Calu3 (cell line): ENCODE measurements at regions not wholly inside any gene's neighbourhood (a gene's known extent, or its start where the extent isn't known, plus 50 kb on each side); places are given as distances from the start of the nearest gene placed in this dataset.

Experiments
- BruUV-seq: library from RNA; stranded (reverse); fragments of 400-500 nt; replicated peaks from 2 replicates; lab custom pipeline; 2021; lab: Mats Ljungman, UMichigan
- CTCF ChIA-PET: fragments of 300-600 bp; sonication (Branson Sonifier 250); formaldehyde crosslinking; loops from one replicate; lab custom pipeline; 2022; ENCODE audit warnings: antibody characterized with exemption; lab: Charles Lee
- DNase-seq: peaks from one replicate; pipeline ENCODE4 v3.0.0; 2022
- H3K27ac Mint-ChIP-seq: one replicate; pipeline ENCODE4 v1.8.0; 2022; ENCODE audit warnings: mixed read lengths; ENCODE audit not compliant: unreplicated experiment
- H3K27me3 Mint-ChIP-seq: one replicate; pipeline ENCODE4 v1.8.0; 2022; ENCODE audit warnings: mixed read lengths; ENCODE audit not compliant: unreplicated experiment
- H3K36me3 Mint-ChIP-seq: one replicate; pipeline ENCODE4 v1.8.0; 2022; ENCODE audit warnings: mild to moderate bottlenecking, moderate library complexity, mixed read lengths; ENCODE audit not compliant: insufficient read depth, unreplicated experiment
- H3K4me1 Mint-ChIP-seq: one replicate; pipeline ENCODE4 v1.8.0; 2022; ENCODE audit warnings: mild to moderate bottlenecking, low read depth, mixed read lengths; ENCODE audit not compliant: unreplicated experiment
- H3K4me3 Mint-ChIP-seq: one replicate; pipeline ENCODE4 v1.8.0; 2022; ENCODE audit warnings: mild to moderate bottlenecking, low read depth, moderate library complexity, mixed read lengths; ENCODE audit not compliant: unreplicated experiment
- H3K9me3 Mint-ChIP-seq: one replicate; pipeline ENCODE4 v1.8.0; 2022; ENCODE audit warnings: low read depth, mixed read lengths; ENCODE audit not compliant: unreplicated experiment
- CTCF ChIP-seq: fragments of 200-600 bp; IDR thresholded peaks from one replicate; pipeline ENCODE4 v1.8.0; 2022; ENCODE audit warnings: antibody characterized with exemption; ENCODE audit not compliant: unreplicated experiment
- intact Hi-C: fragments of 100-400 bp; cut with micrococcal nuclease; formaldehyde crosslinking; loops from one replicate; pipeline ENCODE4 v1.10.0; 2022; ENCODE audit not compliant: unreplicated experiment

DNA sequence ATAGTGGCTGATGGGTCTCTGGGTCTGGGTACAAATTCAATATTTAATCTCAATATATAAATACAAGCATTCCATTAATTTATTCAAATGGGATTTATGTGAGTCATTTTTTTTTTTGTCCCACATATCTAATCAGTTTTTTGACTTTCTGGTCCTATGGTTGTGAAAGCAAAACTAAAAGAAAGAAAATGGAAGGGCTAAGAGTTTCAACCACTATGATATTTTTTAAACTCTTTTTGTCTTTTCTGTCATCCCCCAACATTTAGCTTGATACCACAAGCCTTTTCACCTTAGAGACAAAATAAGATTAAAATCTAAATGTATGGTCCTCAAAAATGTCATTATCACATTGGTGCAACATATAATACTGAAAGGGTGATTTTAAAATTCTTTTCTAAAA lies 602.7 kb upstream of the CHRM3 start:
- intact Hi-C loops: no loop called here
- H3K36me3 Mint-ChIP-seq: no peaks in the 10 kb centered on the region
- DNase-seq: no peak
- H3K9me3 Mint-ChIP-seq: peaks cover 3% of the 10 kb centered on the region
- no peak overlapping the region for H3K27ac Mint-ChIP-seq
- H3K4me3 Mint-ChIP-seq: no peak overlapping the region
- H3K4me1 Mint-ChIP-seq: no peaks in the 10 kb centered on the region
- CTCF ChIA-PET: interaction anchor here (1.0 kb wide), 1 partner anchor 34 kb away, joined by 3 read pairs; no protein-coding TSS in a partner anchor
- H3K27me3 Mint-ChIP-seq: no peaks in the 10 kb centered on the region
- no TSS peak for BruUV-seq
- TF ChIP-seq CTCF: no peak

DNA sequence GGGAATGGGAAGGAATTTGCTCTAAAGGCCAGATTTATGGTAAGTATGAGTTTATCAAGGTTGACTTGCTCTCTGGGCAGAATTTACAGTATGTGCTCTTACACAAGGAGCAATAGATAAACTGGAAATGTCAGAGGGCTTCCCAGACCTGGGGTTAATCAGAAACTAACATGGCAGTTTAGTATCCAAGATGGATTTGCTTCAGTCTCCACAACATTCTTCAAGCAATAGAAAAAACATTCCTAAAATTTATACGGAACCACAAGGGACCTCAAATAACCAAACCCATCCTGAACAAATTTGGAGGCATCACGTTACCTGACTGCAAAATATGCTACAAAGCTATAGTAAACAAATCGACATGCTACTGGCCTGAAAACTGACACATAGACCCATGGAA lies 606.7 kb upstream of the CHRM3 start:
- intact Hi-C loops: no loop called here
- no peak overlapping the region for H3K4me3 Mint-ChIP-seq
- no TSS peak for BruUV-seq
- H3K36me3 Mint-ChIP-seq: no peaks in the 10 kb centered on the region
- H3K27ac Mint-ChIP-seq: no peak overlapping the region
- H3K4me1 Mint-ChIP-seq: no peaks in the 10 kb centered on the region
- CTCF ChIA-PET: no interaction called here
- H3K9me3 Mint-ChIP-seq: peaks cover 3% of the 10 kb centered on the region
- DNase-seq: no peak
- H3K27me3 Mint-ChIP-seq: no peaks in the 10 kb centered on the region
- no peak for TF ChIP-seq CTCF

DNA sequence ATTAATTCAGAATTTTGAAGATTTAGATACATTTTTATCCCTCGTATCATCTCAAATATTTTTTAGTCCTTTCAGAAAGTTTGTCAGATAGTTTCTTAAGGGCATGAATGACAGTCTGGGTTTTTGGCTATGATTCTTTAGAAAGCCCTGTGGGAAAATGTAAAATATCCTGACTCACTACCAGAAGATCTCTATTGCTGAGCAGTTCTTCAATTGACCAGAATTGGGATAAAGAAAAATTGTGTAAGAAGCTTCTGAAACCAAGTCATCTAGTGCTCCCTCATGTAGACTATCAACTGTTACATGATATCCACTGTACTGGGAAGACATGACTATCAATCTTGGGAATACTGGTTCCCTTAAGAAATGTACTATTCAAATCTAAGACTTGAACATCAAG lies 608.3 kb upstream of the CHRM3 start:
- H3K27ac Mint-ChIP-seq: no peak overlapping the region
- no peaks in the 10 kb centered on the region for H3K4me1 Mint-ChIP-seq
- peaks cover 3% of the 10 kb centered on the region for H3K9me3 Mint-ChIP-seq
- DNase-seq: no peak
- H3K36me3 Mint-ChIP-seq: no peaks in the 10 kb centered on the region
- TF ChIP-seq CTCF: no peak
- CTCF ChIA-PET: no interaction called here
- intact Hi-C loops: no loop called here
- no peak overlapping the region for H3K4me3 Mint-ChIP-seq
- no peaks in the 10 kb centered on the region for H3K27me3 Mint-ChIP-seq
- no TSS peak for BruUV-seq

DNA sequence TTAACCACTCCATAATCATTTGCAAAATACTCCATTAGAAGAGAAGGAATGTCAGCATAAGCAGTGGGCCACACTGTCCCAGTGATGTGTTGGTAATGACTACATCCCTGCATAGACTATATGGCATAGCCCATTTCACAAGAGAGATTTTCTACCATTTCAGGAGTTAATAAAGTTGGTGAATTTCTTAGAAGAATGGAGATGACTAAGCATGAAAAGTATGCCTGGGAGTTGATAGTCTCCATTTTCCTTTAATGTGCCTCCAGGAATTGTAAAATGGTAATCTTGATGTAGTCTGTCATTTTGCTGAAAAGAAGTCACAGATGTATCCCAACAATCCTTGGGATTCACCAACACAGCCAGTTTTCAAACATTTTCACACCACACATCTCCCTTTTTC lies 608.8 kb upstream of the CHRM3 start:
- intact Hi-C loops: no loop called here
- H3K27ac Mint-ChIP-seq: no peak overlapping the region
- no peak for DNase-seq
- no peak for TF ChIP-seq CTCF
- H3K4me1 Mint-ChIP-seq: no peaks in the 10 kb centered on the region
- H3K4me3 Mint-ChIP-seq: no peak overlapping the region
- BruUV-seq: no TSS peak
- no peaks in the 10 kb centered on the region for H3K27me3 Mint-ChIP-seq
- H3K9me3 Mint-ChIP-seq: peaks cover 3% of the 10 kb centered on the region
- CTCF ChIA-PET: no interaction called here
- H3K36me3 Mint-ChIP-seq: no peaks in the 10 kb centered on the region

DNA sequence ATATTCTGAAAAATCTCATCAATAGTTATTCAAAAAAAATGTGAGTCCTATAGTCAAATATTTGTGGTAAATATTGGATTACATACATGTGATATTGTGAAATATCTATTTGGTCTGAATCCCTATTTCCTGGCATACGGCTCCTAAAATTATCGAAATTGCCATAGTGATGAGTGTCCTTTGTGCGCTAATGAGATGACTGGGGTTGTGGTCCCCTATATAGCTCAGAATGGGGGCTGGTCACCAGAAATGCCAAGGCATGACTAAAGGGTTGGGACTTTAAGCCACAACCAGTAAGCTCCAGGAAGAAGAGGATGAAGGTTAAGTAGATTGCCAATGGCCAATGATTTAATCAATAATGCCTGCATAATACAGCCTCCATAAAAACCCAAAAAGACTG lies 610.2 kb upstream of the CHRM3 start:
- DNase-seq: no peak
- no peaks in the 10 kb centered on the region for H3K36me3 Mint-ChIP-seq
- BruUV-seq: no TSS peak
- H3K4me3 Mint-ChIP-seq: no peak overlapping the region
- H3K9me3 Mint-ChIP-seq: peaks cover 3% of the 10 kb centered on the region
- no peaks in the 10 kb centered on the region for H3K27me3 Mint-ChIP-seq
- H3K4me1 Mint-ChIP-seq: no peaks in the 10 kb centered on the region
- intact Hi-C loops: no loop called here
- CTCF ChIA-PET: no interaction called here
- no peak overlapping the region for H3K27ac Mint-ChIP-seq
- TF ChIP-seq CTCF: no peak
